Neural progenitor cell (in vitro differentiated cells): ENCODE measurements at regions not wholly inside any gene's neighbourhood (a gene's known extent, or its start where the extent isn't known, plus 50 kb on each side); places are given as distances from the start of the nearest gene placed in this dataset.

Source experiments
- CTCF ChIP-seq: fragments of 200-600 bp; sonication (generic); IDR thresholded peaks from 2 replicates; pipeline ENCODE4 v1.5.1; 2017; ENCODE audit warnings: antibody characterized with exemption, mild to moderate bottlenecking
- EZH2phosphoT487 ChIP-seq: fragments of 200-600 bp; sonication (generic); IDR thresholded peaks from 2 replicates; pipeline ENCODE4 v1.6.1; 2017; ENCODE audit warnings: antibody characterized with exemption

DNA sequence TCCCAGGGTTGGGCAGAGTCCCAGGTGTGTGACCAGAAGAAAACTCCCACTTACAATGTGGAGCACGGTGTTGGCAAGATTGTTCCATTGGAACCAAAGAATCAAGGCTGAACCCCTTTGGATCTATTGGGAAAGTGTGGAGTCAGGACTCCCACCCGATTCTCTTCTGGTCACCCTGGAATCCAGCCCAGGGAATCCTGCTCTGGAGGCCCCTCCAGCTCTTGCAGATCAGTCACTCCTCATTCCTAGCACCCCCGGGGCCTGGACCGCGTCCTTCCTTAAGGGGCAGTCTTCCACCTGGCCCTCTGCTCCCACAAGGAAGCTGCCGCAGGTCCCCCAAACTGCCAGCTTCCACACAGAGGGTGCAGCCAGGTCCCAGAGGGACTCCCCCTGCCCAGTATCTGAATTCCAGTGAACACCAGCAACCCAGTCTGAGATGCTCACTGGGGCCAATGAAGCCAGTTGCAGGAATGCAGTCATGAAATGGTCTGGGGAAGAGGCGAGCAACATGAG is 170.1 kb downstream of the GADD45G start:
- TF ChIP-seq CTCF (no peak), EZH2phosphoT487 (no peak)
